GM12878 (cell line): ENCODE measurements at regions not wholly inside any gene's neighbourhood (a gene's known extent, or its start where the extent isn't known, plus 50 kb on each side); places are given as distances from the start of the nearest gene placed in this dataset.

Experiments
- ATAC-seq: fragments of 200-7000 bp; cut with Tn5 transposase; 3 replicates; pipeline ENCODE4 v1.9.1; 2020; ENCODE audit warnings: mild to moderate bottlenecking, moderate library complexity
- BruUV-seq: library from RNA; stranded (reverse); fragments of 400-500 nt; replicated peaks from 2 replicates; lab custom pipeline; 2021; lab: Mats Ljungman, UMichigan
- CTCF ChIA-PET: fragments of 300-600 bp; sonication (Branson Sonifier 250); formaldehyde crosslinking; extraction: SDS; loops from one replicate; lab custom pipeline; 2021; ENCODE audit warnings: inconsistent platforms; lab: Yijun Ruan, JAX
- POLR2A ChIA-PET: fragments of 350-600 bp; formaldehyde crosslinking; extraction: SDS; loops from one replicate; lab custom pipeline; 2021; ENCODE audit warnings: inconsistent platforms; lab: Charles Lee
- RAD21 ChIA-PET: fragments of 300-600 bp; sonication (Branson Sonifier 250); formaldehyde crosslinking; loops from one replicate; lab custom pipeline; 2023; ENCODE audit warnings: antibody characterized with exemption; ENCODE audit not compliant: unreplicated experiment; lab: Charles Lee
- SMC1A ChIA-PET: fragments of 300-600 bp; sonication (Branson Sonifier 250); formaldehyde crosslinking; loops from one replicate; lab custom pipeline; 2023; ENCODE audit not compliant: unreplicated experiment, uncharacterized antibody; lab: Charles Lee
- DNase-seq: peaks from one replicate; pipeline ENCODE4 v3.0.0-alpha.2; 2011; ENCODE audit warnings: low read depth, low spot score
- FAIRE-seq: peaks from 3 replicates; lab custom pipeline; 2011; peaks lifted over from hg19 to GRCh38; lab: Jason Lieb, UNC
- H2AFZ ChIP-seq: 2 replicates; pipeline ENCODE4 v1.6.0; 2011; ENCODE audit warnings: low read depth, low read length, control low read depth; ENCODE audit not compliant: control insufficient read depth
- H3K27ac ChIP-seq: 2 replicates; pipeline ENCODE4 v1.5.1; 2011; ENCODE audit warnings: control low read depth; ENCODE audit not compliant: control insufficient read depth, insufficient read depth
- H3K27me3 ChIP-seq, 2 experiments: replicated peaks in 1 of 2; 2 replicates each; pipeline versions ENCODE4 v1.6.0 to v1.6.1; 2011; ENCODE audit warnings: low read length in 1 of 2; ENCODE audit not compliant: control insufficient read depth in 2 of 2, insufficient read depth in 2 of 2
- H3K36me3 ChIP-seq, 2 experiments: 2 replicates each; pipeline ENCODE4 v1.5.1; 2011; ENCODE audit warnings: low read length in 1 of 2; ENCODE audit not compliant: control insufficient read depth in 2 of 2, insufficient read depth in 2 of 2
- H3K4me1 ChIP-seq: 2 replicates; pipeline ENCODE4 v1.6.1; 2011; ENCODE audit warnings: mild to moderate bottlenecking, low read length, moderate library complexity, mixed read lengths; ENCODE audit not compliant: control insufficient read depth, insufficient read depth
- H3K4me2 ChIP-seq: 2 replicates; pipeline ENCODE4 v1.6.0; 2011; ENCODE audit warnings: control low read depth; ENCODE audit not compliant: control insufficient read depth, insufficient read depth
- H3K4me3 ChIP-seq: fragments of 200-600 bp; sonication (generic); 2 replicates; pipeline ENCODE4 v1.5.1; 2016
- H3K79me2 ChIP-seq: 2 replicates; pipeline ENCODE4 v1.6.0; 2011; ENCODE audit warnings: low read length; ENCODE audit not compliant: control insufficient read depth, insufficient read depth
- H3K9ac ChIP-seq: 2 replicates; pipeline ENCODE4 v1.8.0; 2011; ENCODE audit warnings: low read length, control low read depth, mixed read lengths; ENCODE audit not compliant: control insufficient read depth, insufficient read depth
- H3K9me3 ChIP-seq: replicated peaks from 3 replicates; pipeline ENCODE4 v1.5.1; 2011; ENCODE audit warnings: mild to moderate bottlenecking, low read length; ENCODE audit not compliant: control insufficient read depth, insufficient read depth
- H4K20me1 ChIP-seq: 2 replicates; pipeline ENCODE4 v1.6.0; 2011; ENCODE audit not compliant: control insufficient read depth, insufficient read depth
- ATF2 ChIP-seq: IDR thresholded peaks from 2 replicates; pipeline ENCODE4 v1.6.1; 2012; ENCODE audit warnings: low read length, inconsistent platforms
- CTCF ChIP-seq, 3 experiments: IDR thresholded peaks in 2 of 3; conservative IDR thresholded peaks in 1 of 3; 2 replicates each; pipeline ENCODE4 v1.5.1; 2011; ENCODE audit warnings: low read depth in 3 of 3, low read length in 3 of 3, mild to moderate bottlenecking in 3 of 3, control low read depth in 2 of 3, moderate library complexity in 2 of 3, inconsistent platforms in 1 of 3, mixed read lengths in 1 of 3; ENCODE audit not compliant: control insufficient read depth in 2 of 3, insufficient read depth in 1 of 3; ENCODE audit errors: extremely low read depth in 1 of 3
- KAT2A ChIP-seq: conservative IDR thresholded peaks from 2 replicates; pipeline ENCODE4 v1.6.1; 2011; ENCODE audit warnings: low read depth, low read length; ENCODE audit not compliant: control insufficient read depth
- RELA ChIP-seq: fragments of 450-650 bp; IDR thresholded peaks from 2 replicates; pipeline ENCODE4 v1.8.0; 2014; ENCODE audit warnings: borderline replicate concordance; ENCODE audit not compliant: partially characterized antibody
- SMAD5 ChIP-seq: IDR thresholded peaks from 2 replicates; pipeline ENCODE4 v1.6.1; 2016; ENCODE audit warnings: antibody characterized with exemption, low read depth
- SMARCA5 ChIP-seq: fragments of 450-650 bp; IDR thresholded peaks from 2 replicates; pipeline ENCODE4 v1.6.1; 2017; ENCODE audit warnings: mild to moderate bottlenecking
- STAT3 ChIP-seq: IDR thresholded peaks from 2 replicates; pipeline ENCODE4 v1.6.1; 2011; ENCODE audit warnings: low read depth, low read length, improper control_type of control experiment
- TCF3 ChIP-seq: IDR thresholded peaks from 2 replicates; pipeline ENCODE4 v1.6.1; 2012; ENCODE audit warnings: low read depth, mild to moderate bottlenecking, low read length, borderline replicate concordance; ENCODE audit not compliant: insufficient read depth
- ZBED1 ChIP-seq: IDR thresholded peaks from 2 replicates; pipeline ENCODE4 v1.6.1; 2016; ENCODE audit warnings: borderline replicate concordance
- WGBS: methylation state at CpG from one replicate; pipeline ENCODE4 v1.1.6; 2016; ENCODE audit warnings: low lambda C conversion rate; ENCODE audit not compliant: insufficient replicate concordance, insufficient coverage; ENCODE audit errors: missing lambda C conversion rate; 5-methylcytosine and 5-hydroxymethylcytosine counted together
- in situ Hi-C: fragments of 300-500 bp; cut with MboI; formaldehyde crosslinking; loops from 9 replicates; pipeline ENCODE4 v1.14.3; 2018; ENCODE audit warnings: mixed read lengths
- intact Hi-C: fragments of 100-400 bp; cut with micrococcal nuclease; formaldehyde crosslinking; loops from one replicate; pipeline ENCODE4 v1.14.2; 2022; ENCODE audit not compliant: unreplicated experiment
- TF ChIP-seq, protein P1 (sequence below): fragments of 450-650 bp; IDR thresholded peaks from 2 replicates; pipeline ENCODE4 v1.6.1; 2014; ENCODE audit warnings: mild to moderate bottlenecking
- TF ChIP-seq, protein P2 (sequence below): fragments of 450-650 bp; IDR thresholded peaks from 2 replicates; pipeline ENCODE4 v1.6.1; 2016; ENCODE audit warnings: mild to moderate bottlenecking, moderate library complexity, borderline replicate concordance

- TF ChIP-seq, protein P1, sequence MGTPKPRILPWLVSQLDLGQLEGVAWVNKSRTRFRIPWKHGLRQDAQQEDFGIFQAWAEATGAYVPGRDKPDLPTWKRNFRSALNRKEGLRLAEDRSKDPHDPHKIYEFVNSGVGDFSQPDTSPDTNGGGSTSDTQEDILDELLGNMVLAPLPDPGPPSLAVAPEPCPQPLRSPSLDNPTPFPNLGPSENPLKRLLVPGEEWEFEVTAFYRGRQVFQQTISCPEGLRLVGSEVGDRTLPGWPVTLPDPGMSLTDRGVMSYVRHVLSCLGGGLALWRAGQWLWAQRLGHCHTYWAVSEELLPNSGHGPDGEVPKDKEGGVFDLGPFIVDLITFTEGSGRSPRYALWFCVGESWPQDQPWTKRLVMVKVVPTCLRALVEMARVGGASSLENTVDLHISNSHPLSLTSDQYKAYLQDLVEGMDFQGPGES = no peak
Measured at GRCh38 chr5:18686253-18686652, 1052.0 kb downstream of the TAF11L14 start (continued).

DNA sequence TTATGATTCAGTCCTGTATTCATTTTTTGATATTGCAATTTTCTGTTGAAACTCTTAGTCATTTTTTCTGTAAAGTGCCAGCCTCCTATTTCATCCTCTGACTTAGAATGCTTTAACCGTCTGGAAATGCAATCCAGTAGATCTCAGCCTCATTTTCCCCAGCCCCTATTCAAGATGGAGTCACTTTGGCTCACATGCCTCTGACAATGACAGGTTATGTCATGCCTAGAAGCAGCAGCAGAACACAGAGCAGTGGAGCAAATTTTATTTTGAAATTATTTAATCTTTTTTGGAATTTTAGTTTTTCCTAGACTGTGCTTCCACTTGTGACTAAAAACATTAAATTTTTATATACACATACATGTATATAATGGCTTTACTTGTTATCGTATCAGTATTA, 1053.2 kb downstream of the TAF11L14 start:
- ATAC-seq (no peak), FAIRE-seq (no peak), DNase-seq (no peak)
- no peaks in the 10 kb centered on the region for H3K27me3 ChIP-seq
- no peaks in the 10 kb centered on the region for H3K79me2 ChIP-seq
- ChIA-PET POLR2A (no interaction called here), SMC1A (no interaction called here), CTCF (interaction anchor here (1.5 kb wide), 1 partner anchor 12 kb away, joined by 5 read pairs; no protein-coding TSS in a partner anchor), RAD21 (no interaction called here)
- no peaks in the 10 kb centered on the region for H4K20me1 ChIP-seq
- intact Hi-C loops = no loop called here
- no peak overlapping the region for H3K27ac ChIP-seq
- H3K36me3 ChIP-seq = no peaks in the 10 kb centered on the region
- 48% methylated on average over 2 of the region's 2 CpGs for WGBS
- BruUV-seq = no TSS peak
- H2AFZ ChIP-seq = no peak overlapping the region
- in situ Hi-C loops = no loop called here
- H3K4me1 ChIP-seq = no peaks in the 10 kb centered on the region
- H3K9ac ChIP-seq = no peak overlapping the region
- H3K9me3 ChIP-seq = no peaks in the 10 kb centered on the region
- H3K4me3 ChIP-seq = no peak overlapping the region
- no peak overlapping the region for H3K4me2 ChIP-seq
- TF ChIP-seq SMAD5 (no peak), ZBED1 (no peak), STAT3 (no peak), SMARCA5 (no peak), RELA (no peak), KAT2A (no peak), CTCF (IDR thresholded peaks at IDR 0.05 in 2 of 3, conservative IDR thresholded peaks at IDR 0.05 in 1 of 3; ENCODE audit: control insufficient read depth in 2 of 3, extremely low read depth in 1 of 3, insufficient read depth in 1 of 3, low read depth in 3 of 3, low read length in 3 of 3) (no peak), TCF3 (no peak), ATF2 (no peak)
- TF ChIP-seq, protein P2, sequence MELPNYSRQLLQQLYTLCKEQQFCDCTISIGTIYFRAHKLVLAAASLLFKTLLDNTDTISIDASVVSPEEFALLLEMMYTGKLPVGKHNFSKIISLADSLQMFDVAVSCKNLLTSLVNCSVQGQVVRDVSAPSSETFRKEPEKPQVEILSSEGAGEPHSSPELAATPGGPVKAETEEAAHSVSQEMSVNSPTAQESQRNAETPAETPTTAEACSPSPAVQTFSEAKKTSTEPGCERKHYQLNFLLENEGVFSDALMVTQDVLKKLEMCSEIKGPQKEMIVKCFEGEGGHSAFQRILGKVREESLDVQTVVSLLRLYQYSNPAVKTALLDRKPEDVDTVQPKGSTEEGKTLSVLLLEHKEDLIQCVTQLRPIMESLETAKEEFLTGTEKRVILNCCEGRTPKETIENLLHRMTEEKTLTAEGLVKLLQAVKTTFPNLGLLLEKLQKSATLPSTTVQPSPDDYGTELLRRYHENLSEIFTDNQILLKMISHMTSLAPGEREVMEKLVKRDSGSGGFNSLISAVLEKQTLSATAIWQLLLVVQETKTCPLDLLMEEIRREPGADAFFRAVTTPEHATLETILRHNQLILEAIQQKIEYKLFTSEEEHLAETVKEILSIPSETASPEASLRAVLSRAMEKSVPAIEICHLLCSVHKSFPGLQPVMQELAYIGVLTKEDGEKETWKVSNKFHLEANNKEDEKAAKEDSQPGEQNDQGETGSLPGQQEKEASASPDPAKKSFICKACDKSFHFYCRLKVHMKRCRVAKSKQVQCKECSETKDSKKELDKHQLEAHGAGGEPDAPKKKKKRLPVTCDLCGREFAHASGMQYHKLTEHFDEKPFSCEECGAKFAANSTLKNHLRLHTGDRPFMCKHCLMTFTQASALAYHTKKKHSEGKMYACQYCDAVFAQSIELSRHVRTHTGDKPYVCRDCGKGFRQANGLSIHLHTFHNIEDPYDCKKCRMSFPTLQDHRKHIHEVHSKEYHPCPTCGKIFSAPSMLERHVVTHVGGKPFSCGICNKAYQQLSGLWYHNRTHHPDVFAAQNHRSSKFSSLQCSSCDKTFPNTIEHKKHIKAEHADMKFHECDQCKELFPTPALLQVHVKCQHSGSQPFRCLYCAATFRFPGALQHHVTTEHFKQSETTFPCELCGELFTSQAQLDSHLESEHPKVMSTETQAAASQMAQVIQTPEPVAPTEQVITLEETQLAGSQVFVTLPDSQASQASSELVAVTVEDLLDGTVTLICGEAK = no peak
